HL-60 (cell line): ENCODE measurements at regions not wholly inside any gene's neighbourhood (a gene's known extent, or its start where the extent isn't known, plus 50 kb on each side); places are given as distances from the start of the nearest gene placed in this dataset.

Experiments
- DNase-seq, 2 experiments: peaks; one replicate each; pipeline ENCODE4 v3.0.0-alpha.2; 2010 to 2020; ENCODE audit warnings: low read depth in 1 of 2, low spot score in 1 of 2
- H3K27ac ChIP-seq: fragments of 250-450 bp; sonication (Bioruptor Pico); replicated peaks from 2 replicates; pipeline ENCODE4 v1.5.1; 2020; ENCODE audit warnings: mild to moderate bottlenecking, moderate library complexity
- H3K27me3 ChIP-seq: fragments of 250-450 bp; sonication (Bioruptor Pico); 2 replicates; pipeline ENCODE4 v1.5.1; 2021; ENCODE audit warnings: mild to moderate bottlenecking, moderate library complexity; ENCODE audit not compliant: insufficient read depth, poor library complexity, severe bottlenecking
- H3K4me3 ChIP-seq: replicated peaks from 2 replicates; pipeline ENCODE4 v1.5.1; 2011; ENCODE audit warnings: mild to moderate bottlenecking, control low read depth, low read length; ENCODE audit not compliant: insufficient read depth
- CTCF ChIP-seq: IDR thresholded peaks from one replicate; pipeline ENCODE4 v1.5.1; 2011; ENCODE audit warnings: low read length, control low read depth, inconsistent platforms; ENCODE audit not compliant: insufficient read depth
- GABPA ChIP-seq: IDR thresholded peaks from 2 replicates; pipeline ENCODE4 v1.6.1; 2012; ENCODE audit warnings: low read depth
- POLR2AphosphoS5 ChIP-seq: IDR thresholded peaks from 2 replicates; pipeline ENCODE4 v1.6.1; 2012; ENCODE audit warnings: low read depth
- REST ChIP-seq: IDR thresholded peaks from 2 replicates; pipeline ENCODE4 v1.6.1; 2012; ENCODE audit warnings: low read depth; ENCODE audit not compliant: insufficient replicate concordance
- SPI1 ChIP-seq: IDR thresholded peaks from 2 replicates; pipeline ENCODE4 v1.6.1; 2012; ENCODE audit warnings: low read depth, mild to moderate bottlenecking, borderline replicate concordance

- H3K27me3 ChIP-seq = no peaks in the 10 kb centered on the region
- no peak overlapping the region for H3K27ac ChIP-seq
- DNase-seq = peak in 1 of 2 experiments; percentile 1
- no peak overlapping the region for H3K4me3 ChIP-seq
- TF ChIP-seq SPI1 (no peak), POLR2AphosphoS5 (no peak), GABPA (no peak), REST (no peak), CTCF (no peak)
Observed at GRCh38 chr16:16992975-16993765, 477.6 kb downstream of the XYLT1 start.

- no peak overlapping the region for H3K4me3 ChIP-seq
- H3K27ac ChIP-seq = no peak overlapping the region
- H3K27me3 ChIP-seq = no peaks in the 10 kb centered on the region
- TF ChIP-seq GABPA (no peak), REST (no peak), CTCF (no peak), POLR2AphosphoS5 (no peak), SPI1 (no peak)
- DNase-seq = no peak
Observed at GRCh38 chr16:16994831-16995230, 475.9 kb downstream of the XYLT1 start.

- H3K27ac ChIP-seq = no peak overlapping the region
- no peak for DNase-seq
- TF ChIP-seq REST (no peak), POLR2AphosphoS5 (no peak), CTCF (no peak), SPI1 (no peak), GABPA (no peak)
Observed at GRCh38 chr16:16996827-16997226, 473.9 kb downstream of the XYLT1 start.

More at GRCh38 chr16:16996827-16997226, 473.9 kb downstream of the XYLT1 start:
- Histone ChIP-seq H3K27me3 (no peaks in the 10 kb centered on the region), H3K4me3 (no peak overlapping the region)
